Middle frontal gyrus (tissue), 1 donor: ENCODE measurements at regions not wholly inside any gene's neighbourhood (a gene's known extent, or its start where the extent isn't known, plus 50 kb on each side); places are given as distances from the start of the nearest gene placed in this dataset.

Experiments used
- DNase-seq: peaks from one replicate; pipeline ENCODE4 v3.0.0-alpha.2; 2015; ENCODE audit warnings: low spot score; ENCODE audit errors: extremely low spot score

GRCh38 chr1:198472997-198473396 lies 67.5 kb downstream of the ATP6V1G3 start:
- DNase-seq, result no peak

- DNase-seq, result no peak
These were observed 68.4 kb downstream of the ATP6V1G3 start for GRCh38 chr1:198472119-198472518.

- DNase-seq, result no peak
These were observed 72.6 kb downstream of the ATP6V1G3 start for GRCh38 chr1:198467907-198468306.

GRCh38 chr1:198467342-198467741 lies 73.1 kb downstream of the ATP6V1G3 start:
- no peak for DNase-seq

GRCh38 chr1:198465201-198466144 lies 75.0 kb downstream of the ATP6V1G3 start:
- peak; percentile 22 for DNase-seq

GRCh38 chr1:198463709-198464108 lies 76.8 kb downstream of the ATP6V1G3 start:
- DNase-seq, result no peak

GRCh38 chr1:198462365-198463019 lies 78.0 kb downstream of the ATP6V1G3 start:
- no peak for DNase-seq

GRCh38 chr1:198455966-198456365 lies 84.5 kb downstream of the ATP6V1G3 start:
- no peak for DNase-seq

- no peak for DNase-seq
These were observed 90.6 kb downstream of the ATP6V1G3 start for GRCh38 chr1:198449727-198450433.

GRCh38 chr1:198449261-198449660 lies 91.2 kb downstream of the ATP6V1G3 start:
- DNase-seq, result no peak

- DNase-seq, result no peak
These were observed 93.0 kb downstream of the ATP6V1G3 start for GRCh38 chr1:198447468-198447867.

GRCh38 chr1:198445872-198446271 lies 94.6 kb downstream of the ATP6V1G3 start:
- DNase-seq, result no peak

GRCh38 chr1:198444792-198445191 lies 95.7 kb downstream of the ATP6V1G3 start:
- no peak for DNase-seq

- DNase-seq, result no peak
These were observed 96.9 kb downstream of the ATP6V1G3 start for GRCh38 chr1:198443365-198444233.

GRCh38 chr1:198440842-198441241 lies 99.6 kb downstream of the ATP6V1G3 start:
- no peak for DNase-seq

GRCh38 chr1:198437332-198437731 lies 103.1 kb downstream of the ATP6V1G3 start:
- DNase-seq, result no peak

- DNase-seq, result no peak
These were observed 104.2 kb downstream of the ATP6V1G3 start for GRCh38 chr1:198436276-198436675.

GRCh38 chr1:198435056-198435455 lies 105.4 kb downstream of the ATP6V1G3 start:
- no peak for DNase-seq

- DNase-seq, result no peak
These were observed 116.0 kb downstream of the ATP6V1G3 start for GRCh38 chr1:198424441-198424840.

GRCh38 chr1:198423673-198424072 lies 116.8 kb downstream of the ATP6V1G3 start:
- no peak for DNase-seq

GRCh38 chr1:198417039-198417438 lies 123.4 kb downstream of the ATP6V1G3 start:
- no peak for DNase-seq
